Activated T-cell treated with anti-CD3 and anti-CD28 coated beads, Interleukin-2, amount 50 U/mL, for 24 hours (primary cell): ENCODE measurements at regions not wholly inside any gene's neighbourhood (a gene's known extent, or its start where the extent isn't known, plus 50 kb on each side); places are given as distances from the start of the nearest gene placed in this dataset.
A peak's percentile ranks its signal among the peaks of the same experiment; 100 is the strongest.
"Not testable (repeated sequence)": the region's sequence is repeated elsewhere in the genome, so short reads cannot be mapped to it uniquely, and the experiment has no call there.

Experiments
- DNase-seq: peaks from one replicate; pipeline ENCODE4 v3.0.0-alpha.2; 2020
- H3K27ac Mint-ChIP-seq: 2 replicates; pipeline ENCODE4 v1.8.0; 2020; ENCODE audit warnings: mild to moderate bottlenecking, mixed read lengths
- H3K27me3 Mint-ChIP-seq: 2 replicates; pipeline ENCODE4 v1.8.0; 2020; ENCODE audit warnings: mixed read lengths
- H3K36me3 Mint-ChIP-seq: 2 replicates; pipeline ENCODE4 v1.8.0; 2020; ENCODE audit warnings: low read depth, mixed read lengths
- H3K4me1 Mint-ChIP-seq: 2 replicates; pipeline ENCODE4 v1.8.0; 2020; ENCODE audit warnings: low read depth, mixed read lengths
- H3K4me3 Mint-ChIP-seq: 2 replicates; pipeline ENCODE4 v1.8.0; 2020; ENCODE audit warnings: mild to moderate bottlenecking, moderate library complexity, mixed read lengths
- H3K9me3 Mint-ChIP-seq: 2 replicates; pipeline ENCODE4 v1.8.0; 2020; ENCODE audit warnings: mixed read lengths

DNA sequence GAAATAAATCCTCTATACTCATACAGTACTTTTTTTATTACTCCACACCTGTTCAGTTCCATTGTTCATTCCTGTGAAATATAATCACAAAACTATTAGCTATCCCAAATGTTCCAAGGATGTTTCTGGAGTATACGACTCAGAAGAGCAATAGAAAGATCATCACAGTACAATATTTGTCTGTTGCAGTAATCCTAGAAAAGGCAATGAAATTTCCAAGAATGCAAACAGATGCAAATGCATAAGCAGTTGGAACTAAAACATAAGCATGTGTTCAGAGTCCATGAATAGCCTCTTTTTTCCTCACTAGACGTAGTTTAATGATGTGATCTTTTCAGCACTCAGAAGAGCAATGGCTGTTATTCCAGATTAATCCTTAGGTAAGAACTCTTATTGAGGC, 55.2 kb downstream of the RTL3 start:
- no peak overlapping the region for H3K4me3 Mint-ChIP-seq
- H3K36me3 Mint-ChIP-seq: no peaks in the 10 kb centered on the region
- DNase-seq: no peak
- no peaks in the 10 kb centered on the region for H3K4me1 Mint-ChIP-seq
- peaks cover 20% of the 10 kb centered on the region for H3K9me3 Mint-ChIP-seq
- H3K27me3 Mint-ChIP-seq: peaks cover 22% of the 10 kb centered on the region
- no peak overlapping the region for H3K27ac Mint-ChIP-seq

DNA sequence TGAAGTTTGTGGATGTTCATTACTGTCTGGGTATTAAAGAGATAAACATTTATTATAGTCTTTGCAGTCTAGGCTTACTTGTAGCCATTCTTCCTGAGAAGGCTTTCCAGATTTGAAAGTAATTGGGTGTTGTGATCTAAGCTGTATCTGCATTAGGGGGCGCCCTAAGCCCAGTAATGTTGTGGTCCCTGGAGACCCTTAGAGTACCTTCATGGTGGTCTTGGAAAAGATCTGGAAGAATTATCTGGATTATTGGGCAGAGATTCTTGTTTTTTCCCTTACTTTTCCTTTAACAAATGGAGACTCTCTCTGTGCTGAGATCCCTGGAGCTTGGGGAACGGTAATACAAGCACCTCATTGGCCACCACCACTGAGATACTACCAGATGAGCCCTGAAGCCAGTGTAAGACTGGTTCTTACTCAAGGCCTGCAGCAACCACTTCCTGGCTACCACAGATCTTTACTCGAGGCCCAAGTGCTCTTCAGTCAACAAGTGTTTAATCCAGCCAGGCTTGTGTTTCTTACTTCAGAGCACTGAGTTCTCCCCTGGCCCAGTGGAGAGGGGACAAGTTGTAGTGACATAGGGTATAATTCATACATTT, 63.1 kb downstream of the RTL3 start:
- no peaks in the 10 kb centered on the region for H3K4me1 Mint-ChIP-seq
- peaks cover 21% of the 10 kb centered on the region for H3K9me3 Mint-ChIP-seq
- H3K27ac Mint-ChIP-seq: no peak overlapping the region
- H3K4me3 Mint-ChIP-seq: no peak overlapping the region
- H3K27me3 Mint-ChIP-seq: peaks cover 54% of the 10 kb centered on the region
- DNase-seq: no peak
- H3K36me3 Mint-ChIP-seq: peaks cover 1% of the 10 kb centered on the region

DNA sequence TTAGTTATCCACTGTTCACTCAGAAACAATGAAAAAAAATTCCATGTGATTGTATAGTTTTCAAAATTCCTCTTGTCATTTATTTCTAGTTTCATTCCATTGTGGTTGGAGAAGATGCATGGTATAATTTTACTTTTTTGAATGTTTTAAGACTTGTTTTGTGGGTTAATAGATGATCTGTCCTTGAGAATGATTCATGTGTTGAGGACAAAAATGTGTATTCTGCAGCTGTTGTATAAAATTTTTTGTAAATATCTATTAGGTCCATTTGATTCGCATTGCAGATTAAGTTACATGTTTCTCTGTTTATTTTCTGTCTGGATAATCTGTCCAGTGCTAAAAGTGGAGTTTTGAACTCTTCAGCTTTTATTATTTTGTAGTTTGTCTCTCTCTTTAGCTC, 65.4 kb downstream of the RTL3 start:
- no peak overlapping the region for H3K27ac Mint-ChIP-seq
- peaks cover 47% of the 10 kb centered on the region for H3K27me3 Mint-ChIP-seq
- H3K4me3 Mint-ChIP-seq: no peak overlapping the region
- peaks cover 1% of the 10 kb centered on the region for H3K36me3 Mint-ChIP-seq
- no peak for DNase-seq
- H3K9me3 Mint-ChIP-seq: peaks cover 9% of the 10 kb centered on the region
- no peaks in the 10 kb centered on the region for H3K4me1 Mint-ChIP-seq

DNA sequence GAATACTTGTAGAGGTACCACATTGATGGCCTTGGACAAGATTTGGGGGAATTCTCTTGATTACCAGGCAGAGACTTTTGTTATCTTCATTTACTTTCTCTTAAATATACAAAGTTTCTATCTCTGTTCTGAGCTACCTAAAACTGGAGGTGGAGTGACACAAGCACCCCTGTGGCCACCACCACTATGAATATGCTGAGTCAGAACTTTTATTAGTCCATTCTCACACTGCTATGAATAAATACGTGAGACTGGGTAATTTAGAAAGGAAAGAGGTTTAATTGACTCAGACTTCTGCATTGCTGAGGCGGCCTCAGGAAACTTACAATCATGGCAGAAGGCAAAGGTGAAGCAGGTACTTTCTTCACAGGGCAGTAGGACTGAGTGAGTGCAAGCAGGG, 67.1 kb downstream of the RTL3 start:
- DNase-seq: no peak
- no peaks in the 10 kb centered on the region for H3K4me1 Mint-ChIP-seq

DNA sequence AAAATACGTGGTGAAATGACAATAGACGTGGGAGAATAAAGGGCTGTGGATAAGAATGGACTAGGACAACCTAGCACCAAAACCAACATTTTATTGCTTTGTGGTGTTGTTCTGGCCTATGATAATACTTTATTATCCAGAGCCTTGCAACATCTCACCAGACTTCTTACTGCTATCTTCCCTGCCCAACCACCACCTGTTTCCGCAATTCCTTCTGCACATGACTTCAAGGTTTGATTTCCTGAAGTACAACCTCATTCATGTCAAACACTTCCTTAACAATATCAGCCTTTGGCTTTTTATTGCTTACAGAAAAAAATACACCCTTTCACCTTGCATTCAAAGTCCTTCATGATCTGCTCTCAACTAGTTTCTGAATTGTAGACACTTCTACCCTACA, 84.8 kb downstream of the RTL3 start:
- no peaks in the 10 kb centered on the region for H3K36me3 Mint-ChIP-seq
- no peak overlapping the region for H3K4me3 Mint-ChIP-seq
- H3K4me1 Mint-ChIP-seq: no peaks in the 10 kb centered on the region
- H3K27me3 Mint-ChIP-seq: peaks cover 50% of the 10 kb centered on the region
- DNase-seq: no peak
- no peaks in the 10 kb centered on the region for H3K9me3 Mint-ChIP-seq
- no peak overlapping the region for H3K27ac Mint-ChIP-seq

More for the DNA sequence above, 67.1 kb downstream of the RTL3 start:
- Mint-ChIP-seq H3K27me3 (peaks cover 46% of the 10 kb centered on the region), H3K36me3 (peaks cover 1% of the 10 kb centered on the region), H3K9me3 (peaks cover 9% of the 10 kb centered on the region), H3K4me3 (no peak overlapping the region), H3K27ac (no peak overlapping the region)

DNA sequence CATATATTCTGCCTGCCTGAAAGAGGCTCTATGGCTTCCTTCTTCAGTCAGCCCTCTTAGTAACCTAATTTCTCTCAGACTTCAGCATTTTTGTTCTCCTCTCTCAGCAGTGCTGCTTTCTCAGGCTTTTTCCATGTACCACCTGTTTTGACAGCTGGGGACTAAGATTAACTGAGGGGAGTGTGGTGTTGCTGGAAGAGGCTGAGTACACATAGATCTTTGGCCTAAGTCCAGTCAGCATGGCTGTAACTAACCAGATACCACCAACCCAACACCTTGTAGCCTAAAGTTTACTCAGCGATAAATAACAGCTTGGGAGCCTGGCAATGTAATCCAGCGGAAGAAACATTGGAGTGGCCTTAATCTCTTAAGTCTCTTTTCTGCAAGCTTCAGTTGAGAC, 85.5 kb downstream of the RTL3 start:
- DNase-seq: no peak
- H3K9me3 Mint-ChIP-seq: no peaks in the 10 kb centered on the region
- H3K4me1 Mint-ChIP-seq: no peaks in the 10 kb centered on the region
- H3K27me3 Mint-ChIP-seq: peaks cover 50% of the 10 kb centered on the region
- no peak overlapping the region for H3K4me3 Mint-ChIP-seq
- H3K27ac Mint-ChIP-seq: no peak overlapping the region
- no peaks in the 10 kb centered on the region for H3K36me3 Mint-ChIP-seq

DNA sequence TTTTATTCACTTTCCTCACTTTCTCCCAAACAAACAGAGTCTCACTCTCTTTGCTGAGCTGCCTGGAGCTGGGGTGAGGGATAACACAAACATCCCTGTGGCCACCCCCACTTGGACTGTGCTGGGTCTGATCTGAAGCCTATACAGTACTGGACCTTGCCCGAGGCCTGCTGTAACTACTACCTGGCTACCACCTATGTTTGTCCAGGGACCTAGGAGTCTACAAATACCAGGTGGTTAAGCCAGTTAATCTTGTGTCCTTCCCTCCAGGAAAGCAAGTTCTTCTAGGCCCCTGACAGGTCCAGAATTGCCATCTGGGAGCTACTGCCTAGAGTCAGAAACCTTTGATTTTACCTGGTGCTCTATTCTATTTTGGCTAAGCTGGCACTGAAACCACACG, 87.3 kb downstream of the RTL3 start:
- H3K4me3 Mint-ChIP-seq: no peak overlapping the region
- H3K9me3 Mint-ChIP-seq: no peaks in the 10 kb centered on the region
- H3K4me1 Mint-ChIP-seq: no peaks in the 10 kb centered on the region
- DNase-seq: no peak
- H3K27ac Mint-ChIP-seq: no peak overlapping the region
- peaks cover 58% of the 10 kb centered on the region for H3K27me3 Mint-ChIP-seq
- H3K36me3 Mint-ChIP-seq: no peaks in the 10 kb centered on the region

DNA sequence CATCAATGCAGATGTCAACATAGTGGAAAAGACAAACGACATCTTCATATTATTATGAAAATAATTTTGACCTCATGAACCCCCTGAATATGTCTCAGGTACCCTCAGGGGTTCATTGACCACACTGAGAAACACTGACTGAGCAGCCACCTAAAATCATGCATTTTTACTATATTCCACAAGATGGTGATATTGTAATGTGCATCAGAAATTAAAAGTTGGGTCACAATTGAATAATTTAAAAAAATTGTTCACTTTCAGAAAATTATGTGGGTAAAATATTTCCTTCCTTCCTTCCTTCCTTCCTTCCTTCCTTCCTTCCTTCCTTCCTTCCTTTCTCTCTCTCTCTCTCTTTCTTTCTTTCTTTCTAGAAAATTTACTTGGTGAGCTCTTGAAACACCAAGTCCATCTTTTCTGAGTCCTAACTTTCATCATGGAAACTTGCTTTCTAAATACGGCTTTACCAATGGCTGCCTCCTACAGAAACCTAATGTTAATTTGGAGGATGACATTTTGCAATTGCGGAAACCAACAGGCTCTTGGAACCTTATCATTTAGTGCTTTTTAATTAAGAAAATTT, 103.6 kb downstream of the RTL3 start:
- H3K27me3 Mint-ChIP-seq: peaks cover 28% of the 10 kb centered on the region
- H3K9me3 Mint-ChIP-seq: no peaks in the 10 kb centered on the region
- no peak overlapping the region for H3K27ac Mint-ChIP-seq
- peaks cover 5% of the 10 kb centered on the region for H3K4me1 Mint-ChIP-seq
- no peak for DNase-seq
- no peaks in the 10 kb centered on the region for H3K36me3 Mint-ChIP-seq
- no peak overlapping the region for H3K4me3 Mint-ChIP-seq

DNA sequence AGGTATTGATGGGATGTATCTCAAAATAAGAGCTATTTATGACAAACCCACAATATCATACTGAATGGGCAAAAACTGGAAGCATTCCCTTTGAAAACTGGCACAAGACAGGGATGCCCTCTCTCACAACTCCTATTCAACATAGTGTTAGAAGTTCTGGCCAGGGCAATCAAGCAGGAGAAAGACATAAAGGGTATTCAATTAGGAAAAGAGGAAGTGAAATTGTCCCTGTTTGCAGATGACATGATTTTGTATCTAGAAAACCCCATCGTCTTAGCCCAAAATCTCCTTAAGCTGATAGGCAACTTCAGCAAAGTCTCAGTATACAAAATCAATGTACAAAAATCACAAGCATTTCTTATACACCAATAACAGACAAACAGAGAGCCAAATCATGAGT, 106.5 kb downstream of the RTL3 start:
- not testable (repeated sequence) for H3K9me3 Mint-ChIP-seq, DNase-seq, H3K27ac Mint-ChIP-seq, H3K4me3 Mint-ChIP-seq, H3K4me1 Mint-ChIP-seq, H3K36me3 Mint-ChIP-seq
- peaks cover 28% of the 10 kb centered on the region for H3K27me3 Mint-ChIP-seq

DNA sequence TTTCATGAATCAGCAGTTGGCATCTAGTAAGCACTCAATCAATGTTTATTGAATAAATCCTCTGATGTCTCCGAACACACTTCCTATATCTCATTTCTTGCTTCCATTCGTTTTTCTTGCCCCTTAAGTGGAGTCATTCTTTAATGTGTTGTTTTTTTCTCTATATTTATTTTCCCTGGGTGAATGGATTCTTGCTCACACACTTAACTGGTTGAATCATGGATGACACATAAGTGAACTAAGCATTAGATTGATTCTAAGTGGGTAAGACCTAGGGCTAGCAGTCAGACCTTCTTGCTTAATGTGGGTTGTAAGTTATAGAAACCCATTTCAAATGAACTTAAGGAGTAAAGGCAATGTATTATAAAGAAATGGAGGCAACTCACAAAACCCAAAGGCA, 111.1 kb downstream of the RTL3 start:
- peaks cover 42% of the 10 kb centered on the region for H3K27me3 Mint-ChIP-seq
- peaks cover 10% of the 10 kb centered on the region for H3K9me3 Mint-ChIP-seq
- no peak for DNase-seq
- no peak overlapping the region for H3K27ac Mint-ChIP-seq
- no peaks in the 10 kb centered on the region for H3K36me3 Mint-ChIP-seq
- H3K4me3 Mint-ChIP-seq: no peak overlapping the region
- peaks cover 3% of the 10 kb centered on the region for H3K4me1 Mint-ChIP-seq

DNA sequence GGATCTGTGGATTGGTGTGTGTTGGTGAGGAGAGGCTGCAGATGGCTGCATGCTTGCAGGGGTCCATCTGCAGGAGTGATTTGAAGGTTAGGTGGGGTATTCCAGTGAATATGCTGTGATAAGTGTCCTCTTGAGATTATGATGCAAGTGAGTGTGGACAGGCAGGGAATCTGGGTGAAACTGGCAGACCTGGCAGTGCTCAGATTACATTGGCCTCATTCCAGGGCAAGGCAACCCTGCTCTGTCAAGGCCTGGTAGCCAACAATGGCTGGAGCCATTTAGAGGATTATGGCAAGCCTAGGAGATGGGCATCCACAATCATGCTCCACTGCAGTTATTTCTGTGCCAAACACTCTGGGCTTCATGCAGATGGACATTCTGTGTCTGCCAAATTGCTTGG, 113.9 kb downstream of the RTL3 start:
- Mint-ChIP-seq H3K9me3 (peaks cover 19% of the 10 kb centered on the region), H3K27ac (no peak overlapping the region), H3K36me3 (no peaks in the 10 kb centered on the region), H3K4me3 (no peak overlapping the region), H3K27me3 (peaks cover 34% of the 10 kb centered on the region), H3K4me1 (peaks cover 3% of the 10 kb centered on the region)
- no peak for DNase-seq

DNA sequence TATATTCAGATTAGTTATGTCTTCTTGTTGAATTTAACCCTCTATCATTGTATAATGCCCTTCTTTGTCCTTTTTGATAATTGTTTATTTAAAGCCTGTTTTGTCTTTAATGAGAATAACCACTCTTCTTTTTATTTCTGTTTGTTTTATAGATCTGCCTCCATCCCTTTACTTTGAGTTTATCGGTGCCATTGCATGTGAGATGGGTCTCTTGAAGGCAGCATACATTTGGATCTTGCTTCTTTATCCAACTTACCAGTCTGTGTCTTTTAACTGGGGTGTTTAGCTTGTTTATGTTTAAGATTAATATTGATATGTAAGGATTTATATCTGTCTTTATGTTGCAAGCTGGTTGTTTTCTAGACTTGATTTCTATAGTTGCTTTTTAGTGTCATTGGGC, 115.8 kb downstream of the RTL3 start:
- Mint-ChIP-seq H3K27me3 (peaks cover 27% of the 10 kb centered on the region), H3K9me3 (peaks cover 26% of the 10 kb centered on the region), H3K36me3 (no peaks in the 10 kb centered on the region), H3K27ac (no peak overlapping the region), H3K4me3 (no peak overlapping the region), H3K4me1 (peaks cover 3% of the 10 kb centered on the region)
- no peak for DNase-seq

DNA sequence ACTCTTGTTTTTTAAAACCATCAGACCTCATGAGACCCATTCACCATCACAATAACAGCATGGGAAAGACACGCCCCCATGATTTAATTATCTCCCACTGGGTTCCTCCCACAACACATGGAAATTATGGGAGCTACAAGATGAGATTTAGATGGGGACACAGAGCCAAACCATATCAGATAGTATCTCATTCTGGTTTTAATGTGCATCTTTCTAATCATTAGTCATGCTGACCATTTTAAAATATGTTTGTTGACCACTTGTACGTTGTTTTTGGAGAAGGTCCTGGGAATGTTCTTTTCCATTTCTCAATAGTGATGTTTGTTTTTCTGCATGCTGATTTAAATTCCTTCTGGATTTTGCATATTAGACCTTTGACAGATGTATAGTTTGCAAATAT, 119.0 kb downstream of the RTL3 start:
- Mint-ChIP-seq H3K4me1 (no peaks in the 10 kb centered on the region), H3K27me3 (peaks cover 15% of the 10 kb centered on the region), H3K36me3 (no peaks in the 10 kb centered on the region), H3K27ac (no peak overlapping the region), H3K4me3 (no peak overlapping the region), H3K9me3 (peaks cover 26% of the 10 kb centered on the region)
- no peak for DNase-seq

DNA sequence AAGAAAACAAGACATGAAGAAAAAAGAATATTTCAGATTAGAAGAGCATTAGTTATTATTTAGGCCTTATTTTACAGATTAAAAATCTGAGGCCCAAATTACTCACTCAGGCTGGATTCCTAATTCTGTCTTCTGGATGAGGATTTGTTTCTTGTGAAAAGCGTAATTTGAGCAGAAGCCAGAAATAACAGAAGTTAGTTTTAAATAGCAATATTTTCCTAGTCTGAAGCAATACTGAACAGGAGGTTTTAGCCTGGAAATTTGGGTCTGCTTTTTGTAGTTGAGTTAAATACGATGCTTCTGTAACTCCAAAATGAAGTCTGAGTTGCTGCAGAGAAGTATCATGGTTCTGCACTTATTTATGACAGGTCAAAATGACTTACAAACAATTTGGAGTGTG, 124.9 kb downstream of the RTL3 start:
- Mint-ChIP-seq H3K27ac (no peak overlapping the region), H3K4me3 (no peak overlapping the region), H3K36me3 (no peaks in the 10 kb centered on the region), H3K27me3 (peaks cover 28% of the 10 kb centered on the region), H3K4me1 (peaks cover 6% of the 10 kb centered on the region), H3K9me3 (no peaks in the 10 kb centered on the region)
- no peak for DNase-seq

DNA sequence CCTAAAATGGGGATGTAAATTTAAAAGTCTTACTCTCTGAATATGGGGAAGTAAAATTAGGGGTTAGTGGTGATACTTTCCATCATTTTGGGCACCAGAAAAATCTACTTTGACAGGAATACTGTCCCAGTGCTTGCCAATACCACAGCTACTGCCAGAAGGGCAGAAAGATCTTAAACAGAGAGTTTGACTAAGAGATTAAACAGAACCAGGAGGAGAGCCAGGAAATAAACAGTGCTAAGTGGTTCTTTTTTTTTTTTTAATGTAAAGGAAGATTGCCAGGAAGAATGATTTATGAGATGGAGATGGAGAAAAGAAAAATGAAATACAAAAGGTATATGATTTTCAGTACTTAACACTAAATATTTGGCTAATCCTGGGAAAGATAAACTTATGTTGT, 126.8 kb downstream of the RTL3 start:
- Mint-ChIP-seq H3K4me3 (no peak overlapping the region), H3K36me3 (no peaks in the 10 kb centered on the region), H3K27ac (no peak overlapping the region), H3K27me3 (peaks cover 21% of the 10 kb centered on the region), H3K9me3 (no peaks in the 10 kb centered on the region), H3K4me1 (peaks cover 19% of the 10 kb centered on the region)
- no peak for DNase-seq

DNA sequence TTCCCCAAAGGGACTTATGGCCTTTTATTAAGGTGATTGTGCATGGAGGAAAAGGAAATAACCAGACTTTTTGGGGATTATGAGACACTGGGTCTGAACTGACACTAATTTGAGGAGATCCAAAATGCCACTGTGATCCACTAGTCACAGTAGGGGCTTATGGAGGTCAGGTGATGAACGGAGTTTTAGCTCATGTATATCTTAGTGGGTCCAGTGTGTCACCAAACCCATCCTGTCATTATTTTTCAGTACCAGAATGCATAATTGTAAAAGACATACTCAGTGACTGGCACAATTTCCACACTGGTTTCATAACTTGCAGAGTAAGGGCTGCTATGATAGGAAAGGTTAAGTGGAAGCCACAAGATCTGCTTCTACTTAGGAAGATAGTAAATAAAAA, 131.3 kb downstream of the RTL3 start:
- H3K4me3 Mint-ChIP-seq: peak overlapping the region; percentile 0
- peaks cover 40% of the 10 kb centered on the region for H3K4me1 Mint-ChIP-seq
- no peaks in the 10 kb centered on the region for H3K9me3 Mint-ChIP-seq
- H3K36me3 Mint-ChIP-seq: no peaks in the 10 kb centered on the region
- DNase-seq: no peak
- peak overlapping the region; percentile 66 for H3K27ac Mint-ChIP-seq
- H3K27me3 Mint-ChIP-seq: peaks cover 45% of the 10 kb centered on the region
